ENCODE measurements at regions not wholly inside any gene's neighbourhood (a gene's known extent, or its start where the extent isn't known, plus 50 kb on each side); places are given as distances from the start of the nearest gene placed in this dataset.

DNA sequence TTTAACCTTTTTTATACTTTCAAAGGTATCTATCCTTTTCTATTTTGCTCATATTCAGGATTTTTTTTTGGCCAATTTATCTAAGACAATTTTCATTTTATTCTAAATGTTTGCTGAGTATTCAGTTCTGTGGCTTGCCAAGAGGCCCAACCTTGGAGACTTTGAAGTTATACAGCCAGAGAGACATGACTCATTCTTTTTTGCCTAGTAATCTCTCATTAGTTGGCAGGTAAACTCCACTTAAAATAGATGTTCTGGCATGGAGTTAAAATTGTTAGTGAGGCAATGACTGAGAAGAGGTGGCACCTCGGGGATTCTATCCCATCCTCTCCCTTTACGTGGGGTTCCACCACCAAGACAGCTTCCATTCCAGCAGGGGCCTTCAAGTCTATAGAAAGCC, 213.8 kb downstream of the KCTD12 start:
- TF ChIP-seq POLR2A (IDR thresholded peaks at IDR 0.05; ENCODE audit: low read depth, low read length) (no peak), POLR2AphosphoS5 (IDR thresholded peaks at IDR 0.05; ENCODE audit: low read depth, low read length) (no peak)
